ENCODE measurements at regions not wholly inside any gene's neighbourhood (a gene's known extent, or its start where the extent isn't known, plus 50 kb on each side); places are given as distances from the start of the nearest gene placed in this dataset.

- ATAC-seq (no peak), DNase-seq (no peak)
Measured at GRCh38 chr6:37105148-37106050, 64.6 kb upstream of the PIM1 start.

GRCh38 chr6:37106051-37106363 is 63.9 kb upstream of the PIM1 start:
- DNase-seq: no peak
- ATAC-seq: no peak

- ATAC-seq: no peak
Measured at GRCh38 chr6:37106554-37106953, 63.4 kb upstream of the PIM1 start.

GRCh38 chr6:37106982-37107491 is 62.9 kb upstream of the PIM1 start:
- no peak for DNase-seq
- ATAC-seq: no peak

More at GRCh38 chr6:37106554-37106953, 63.4 kb upstream of the PIM1 start:
- DNase-seq: no peak

GRCh38 chr6:37109714-37110499 is 60.0 kb upstream of the PIM1 start:
- DNase-seq: no peak
- no peak for ATAC-seq

- peak; percentile 82 for ATAC-seq
- DNase-seq: no peak
Measured at GRCh38 chr6:37110500-37111461, 59.2 kb upstream of the PIM1 start.

GRCh38 chr6:37113976-37114375 is 56.0 kb upstream of the PIM1 start:
- DNase-seq: no peak
- ATAC-seq: no peak

GRCh38 chr6:37114612-37115011 is 55.3 kb upstream of the PIM1 start:
- DNase-seq: no peak
- no peak for ATAC-seq

GRCh38 chr6:37115236-37115895 is 54.6 kb upstream of the PIM1 start:
- DNase-seq (no peak), ATAC-seq (no peak)

GRCh38 chr6:37116326-37116725 is 53.6 kb upstream of the PIM1 start:
- DNase-seq: no peak
- ATAC-seq: no peak

- DNase-seq: no peak
- ATAC-seq: no peak
Measured at GRCh38 chr6:37119387-37119886, 50.5 kb upstream of the PIM1 start.
